ENCODE measurements at regions not wholly inside any gene's neighbourhood (a gene's known extent, or its start where the extent isn't known, plus 50 kb on each side); places are given as distances from the start of the nearest gene placed in this dataset.
"Not testable (repeated sequence)": the region's sequence is repeated elsewhere in the genome, so short reads cannot be mapped to it uniquely, and the experiment has no call there.

DNA sequence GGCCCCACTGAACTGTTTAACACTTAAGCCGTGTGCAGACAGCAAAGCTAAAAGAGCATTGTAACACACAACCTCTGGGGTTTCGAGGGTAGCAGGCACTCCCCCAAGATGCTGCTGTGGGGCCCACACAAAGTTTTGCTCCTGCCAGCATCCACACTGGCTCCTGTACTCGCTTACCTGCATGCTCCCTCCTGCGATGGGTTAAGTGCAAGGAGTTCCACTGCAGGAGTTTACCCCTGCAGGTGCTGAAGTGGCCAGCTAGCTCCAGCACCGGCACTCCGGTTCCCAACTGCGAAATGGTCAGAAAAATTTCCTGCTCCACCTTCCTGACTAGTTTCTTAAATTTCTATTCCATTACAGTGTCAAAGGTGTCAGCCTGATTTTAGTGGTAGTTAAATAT lies 443.5 kb downstream of the PCDH10 start:
- DNase-seq (ENCODE audit: low read depth) = no peak

DNA sequence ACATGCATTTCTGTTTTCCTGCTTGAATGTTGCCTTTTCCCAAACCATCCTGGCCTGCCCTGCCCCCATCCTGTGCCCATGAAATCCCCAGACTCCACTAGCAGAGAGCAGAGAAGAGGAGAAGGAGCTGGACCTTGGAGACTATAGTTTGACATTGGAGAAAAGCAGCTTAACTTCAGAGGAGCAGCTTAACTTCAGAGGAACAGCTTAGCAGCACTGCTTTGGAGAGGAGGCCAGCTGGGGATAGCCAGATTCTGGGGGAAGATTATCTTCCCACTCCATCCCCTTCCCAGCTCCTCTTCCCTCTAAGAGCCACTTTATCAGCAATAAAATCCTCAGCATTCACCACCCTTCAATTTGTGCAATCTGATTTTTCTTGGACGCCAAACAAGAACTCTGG lies 443.0 kb downstream of the PCDH10 start:
- DNase-seq (ENCODE audit: low read depth) = no peak

DNA sequence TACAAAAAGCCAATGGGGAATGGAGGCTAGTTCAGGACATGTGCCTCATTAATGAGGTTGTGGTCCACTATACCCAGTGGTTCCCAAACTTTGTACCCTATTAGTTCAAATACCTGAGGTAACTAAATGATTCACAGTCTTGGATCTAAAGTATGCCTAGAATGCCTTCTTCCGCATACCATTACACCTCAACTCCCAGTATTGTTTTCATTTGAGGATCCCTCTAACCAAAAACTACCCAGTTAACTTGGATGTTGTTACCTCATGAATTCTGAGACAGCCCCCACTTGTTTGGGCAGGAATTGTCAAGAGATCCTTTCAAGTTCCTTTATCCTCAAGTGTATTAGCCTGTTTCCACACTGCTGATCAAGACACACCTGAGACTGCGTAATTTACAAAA lies 439.2 kb downstream of the PCDH10 start:
- DNase-seq (ENCODE audit: low read depth) = no peak

DNA sequence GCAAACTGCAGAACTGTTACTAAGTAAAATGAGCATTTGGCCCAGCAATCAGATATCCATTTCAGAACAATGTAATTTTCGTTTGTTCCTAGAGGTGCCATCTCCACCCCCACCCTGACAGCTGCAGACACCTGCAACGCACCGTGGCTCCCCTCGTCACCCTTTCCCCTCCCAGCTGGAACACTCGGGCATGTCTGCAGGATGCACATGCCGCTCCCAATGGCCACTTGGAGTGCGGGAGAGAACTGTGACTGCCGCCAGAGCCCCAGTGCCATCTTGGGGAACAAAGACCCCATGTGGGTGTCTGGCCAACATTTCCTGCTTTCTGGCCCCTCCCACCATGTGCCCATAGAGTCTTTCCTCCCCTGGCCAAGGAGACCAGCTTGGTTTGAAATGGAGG lies 436.2 kb downstream of the PCDH10 start:
- no peak for DNase-seq (ENCODE audit: low read depth)

DNA sequence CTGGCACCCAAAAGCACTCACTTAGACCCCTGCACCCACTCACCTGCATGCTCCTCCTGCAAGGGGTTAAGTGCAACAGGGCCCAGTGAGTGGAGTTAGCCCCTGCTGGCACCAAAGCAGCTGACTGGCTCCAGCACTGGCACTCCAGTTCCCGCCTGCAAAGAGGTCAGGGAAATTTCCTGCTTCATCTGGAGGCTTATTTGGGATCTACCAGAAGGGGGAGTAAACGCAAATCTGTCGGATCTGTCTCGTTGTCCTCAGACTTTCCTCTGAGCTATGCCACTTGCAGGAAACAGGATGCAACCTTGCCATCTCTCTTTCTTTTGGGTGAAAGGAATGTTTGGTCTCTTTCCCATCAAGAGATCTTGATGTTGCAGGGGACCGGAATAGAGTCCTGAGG lies 435.6 kb downstream of the PCDH10 start:
- no peak for DNase-seq (ENCODE audit: low read depth)

DNA sequence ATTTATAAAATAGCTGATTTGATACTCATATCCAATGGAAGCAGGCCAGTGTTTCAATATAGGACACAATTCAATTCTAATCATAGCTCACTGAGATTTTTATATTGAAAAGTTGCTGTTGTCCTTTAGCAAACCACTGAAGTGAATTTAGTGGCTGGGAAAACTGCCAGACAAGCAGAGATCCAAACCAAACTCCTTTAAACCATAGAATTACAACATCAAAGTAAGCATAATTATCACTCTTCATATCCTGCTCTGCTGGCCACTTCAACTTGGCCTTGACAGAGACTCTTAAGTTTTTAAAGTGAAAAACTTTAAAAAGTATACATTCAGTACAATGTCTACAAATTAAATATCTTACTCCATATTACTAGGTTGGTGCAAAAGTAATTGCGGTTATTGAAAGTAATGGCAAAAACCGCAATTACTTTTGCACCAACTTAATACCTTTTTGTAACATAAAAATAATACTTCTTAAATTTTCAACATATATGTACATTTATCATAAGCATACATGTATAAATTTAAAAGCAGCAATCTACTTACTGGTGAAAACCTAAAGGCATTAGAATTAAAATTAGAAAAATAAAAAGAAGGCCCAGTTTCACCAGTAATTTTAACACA lies 433.0 kb downstream of the PCDH10 start:
- no peak for DNase-seq (ENCODE audit: low read depth)

DNA sequence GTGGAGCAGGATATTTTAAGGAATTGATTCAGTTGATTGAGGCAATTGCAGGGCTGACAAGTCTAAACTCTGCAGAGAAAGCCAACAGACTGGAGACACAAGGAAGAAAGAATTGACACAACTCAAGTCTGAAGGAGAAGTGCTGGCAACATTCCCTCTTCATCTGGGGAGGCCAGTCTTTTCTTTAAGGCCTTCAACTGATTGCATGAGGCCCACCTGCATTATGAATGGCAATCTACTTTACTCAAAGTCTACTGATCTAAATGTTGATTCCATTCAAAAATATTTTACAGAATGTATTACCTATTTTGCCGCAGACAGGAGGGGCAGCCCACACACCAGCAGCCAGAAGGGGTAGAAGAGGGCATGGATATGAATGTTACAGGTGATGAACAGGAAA lies 425.2 kb downstream of the PCDH10 start:
- DNase-seq (ENCODE audit: low read depth) = no peak

DNA sequence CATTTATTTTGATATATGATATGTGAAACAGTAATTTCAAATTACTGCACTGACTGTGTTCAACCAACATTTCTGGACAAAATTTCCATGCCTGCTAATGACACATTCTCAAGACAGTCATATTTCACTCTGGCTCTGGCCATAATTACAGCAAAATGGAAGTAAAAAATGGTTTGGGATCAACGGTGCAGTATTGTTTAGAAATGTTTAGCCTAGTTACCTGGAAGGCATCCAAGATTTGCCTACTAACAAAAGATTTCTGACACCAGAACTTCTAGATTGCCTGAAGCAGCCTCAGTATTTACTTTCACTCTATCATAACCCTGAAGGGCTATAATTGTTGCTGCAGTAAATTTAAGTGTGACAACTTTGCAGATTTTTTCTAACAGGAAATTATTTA lies 416.3 kb downstream of the PCDH10 start:
- no peak for DNase-seq (ENCODE audit: low read depth)

DNA sequence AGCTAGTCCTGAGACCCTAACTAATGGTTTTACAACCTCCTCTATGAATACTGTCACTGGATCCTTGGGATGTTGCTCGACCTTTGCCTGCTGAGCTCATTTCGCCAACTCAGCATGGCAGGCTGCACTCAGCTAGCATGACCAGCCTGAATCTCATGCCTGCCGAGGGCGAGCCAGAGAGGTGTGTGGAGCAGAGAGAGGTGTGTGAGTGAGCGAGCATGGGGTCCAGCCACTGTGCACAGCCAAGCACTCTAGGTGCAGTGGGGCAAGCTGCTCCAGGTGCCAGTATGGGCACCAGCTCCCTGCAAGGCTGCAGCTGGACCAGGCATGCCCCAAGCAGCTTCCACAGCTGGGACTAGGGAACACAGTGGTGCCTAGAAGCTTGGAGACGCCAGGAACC lies 410.9 kb downstream of the PCDH10 start:
- DNase-seq (ENCODE audit: low read depth) = no peak

DNA sequence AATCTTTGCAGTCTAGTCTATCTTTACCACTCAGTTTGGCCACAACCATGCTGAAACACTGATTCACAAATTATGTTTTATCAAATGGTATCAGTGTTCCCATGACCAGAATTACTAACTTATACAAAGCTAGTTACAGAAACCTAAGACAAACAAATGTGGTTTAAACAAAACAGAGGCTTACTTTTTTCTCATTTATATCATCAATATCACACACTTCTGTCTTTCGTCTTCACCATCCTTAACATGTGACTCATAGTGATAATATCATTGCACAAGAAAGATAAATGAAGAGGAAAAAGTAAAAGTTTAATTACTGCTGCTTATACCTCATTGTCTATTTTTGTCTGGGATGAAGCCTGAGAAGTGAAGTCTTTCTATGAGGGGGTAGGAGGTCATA lies 406.6 kb downstream of the PCDH10 start:
- no peak for DNase-seq (ENCODE audit: low read depth)

DNA sequence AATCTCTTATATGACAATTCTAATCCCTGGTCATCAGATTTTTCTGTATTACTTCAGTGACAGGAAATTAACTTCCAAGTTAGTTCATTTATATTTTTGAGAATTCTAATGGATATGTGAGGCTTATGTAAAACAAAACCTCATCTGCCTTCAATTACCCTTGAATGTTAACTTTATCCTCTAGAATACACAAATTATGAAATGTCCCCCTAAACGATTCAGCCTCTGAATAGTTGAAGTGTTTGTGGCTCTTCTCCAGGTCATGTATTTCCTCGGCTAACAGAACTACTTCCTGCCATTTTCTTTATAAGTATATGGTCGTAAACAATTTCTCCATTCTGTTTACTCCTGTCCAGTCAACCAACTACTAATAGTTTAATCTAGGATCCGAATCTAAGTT lies 401.3 kb downstream of the PCDH10 start:
- no peak for DNase-seq (ENCODE audit: low read depth)

DNA sequence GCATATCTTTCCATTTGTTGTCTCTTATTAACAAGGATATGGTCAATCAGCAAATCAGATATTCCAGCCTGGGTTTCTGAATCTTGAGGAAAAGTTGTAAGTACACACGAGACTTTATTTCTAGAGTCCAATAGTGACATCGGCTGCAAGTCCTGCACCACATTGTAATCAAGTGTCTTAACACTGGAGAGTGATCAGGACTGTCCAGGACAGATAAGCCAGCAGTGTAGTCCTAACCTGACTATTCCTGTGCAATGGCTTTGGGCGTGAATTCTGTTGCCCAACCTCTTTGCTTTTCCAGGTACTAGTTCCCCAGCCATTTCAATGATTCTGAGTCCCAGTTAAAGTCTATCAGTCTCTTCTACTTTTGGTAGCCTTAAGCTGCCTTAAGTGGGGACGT lies 395.0 kb downstream of the PCDH10 start:
- DNase-seq (ENCODE audit: low read depth) = no peak

DNA sequence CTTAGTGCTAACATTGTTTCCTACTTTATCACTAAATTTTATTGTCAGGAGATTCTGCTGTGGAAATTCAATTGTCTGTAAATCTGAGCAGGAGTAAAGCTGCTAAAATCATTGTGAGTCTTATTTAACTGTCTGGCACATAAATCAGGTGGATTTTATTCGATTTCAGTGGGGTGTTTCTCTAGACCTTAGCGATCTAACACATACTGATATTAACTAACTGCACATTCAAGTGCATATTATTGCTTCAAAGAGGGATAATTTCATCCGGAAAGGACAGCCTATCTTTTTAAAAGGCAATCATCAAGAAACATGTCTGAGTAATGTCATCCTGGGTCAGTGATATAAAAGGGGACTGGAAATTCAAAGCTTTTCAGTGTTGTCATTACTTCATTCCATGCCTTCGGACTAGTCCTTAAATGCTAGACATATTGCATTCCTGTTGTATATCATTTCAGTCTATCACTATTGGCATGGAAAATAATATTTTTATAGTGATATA lies 388.7 kb downstream of the PCDH10 start:
- no peak for DNase-seq (ENCODE audit: low read depth)

DNA sequence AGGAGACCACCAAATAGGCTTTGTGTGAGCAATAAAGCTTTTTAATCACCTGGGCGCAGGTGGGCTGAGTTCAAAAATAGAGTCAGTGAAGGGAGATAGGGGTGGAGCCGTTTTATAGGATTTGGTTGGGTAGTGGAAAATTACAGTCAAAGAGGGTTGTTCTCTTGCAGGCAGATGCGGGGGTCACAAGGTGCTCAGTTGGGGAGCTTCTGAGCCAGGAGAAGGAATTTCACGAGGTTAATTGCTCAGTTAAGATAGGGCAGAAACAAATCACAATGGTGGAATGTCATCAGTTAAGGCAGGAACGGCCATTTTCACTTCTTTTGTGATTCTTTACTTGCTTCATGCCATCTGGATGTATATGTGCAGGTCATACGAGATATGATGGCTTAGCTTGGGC lies 385.1 kb downstream of the PCDH10 start:
- DNase-seq (ENCODE audit: low read depth) = not testable (repeated sequence)

DNA sequence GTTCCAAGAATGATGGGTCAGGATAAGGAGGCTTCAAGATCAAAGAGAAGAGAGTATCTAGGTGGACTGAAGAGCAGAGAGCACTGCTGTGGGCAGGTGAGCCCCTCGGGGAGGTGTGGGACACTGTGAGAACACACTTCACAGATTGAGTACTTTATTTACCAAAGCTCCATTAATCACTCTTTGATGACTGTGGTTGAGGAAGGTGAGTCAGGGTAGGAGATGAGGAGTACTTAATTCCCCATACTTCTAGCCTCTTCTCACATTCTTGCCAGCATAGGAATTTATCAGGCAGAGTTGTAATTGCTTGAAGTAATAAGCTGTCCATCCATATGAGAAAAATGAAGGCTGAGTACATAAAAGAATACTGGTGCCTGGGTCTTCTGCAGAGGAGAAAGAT lies 375.3 kb downstream of the PCDH10 start:
- no peak for DNase-seq (ENCODE audit: low read depth)

DNA sequence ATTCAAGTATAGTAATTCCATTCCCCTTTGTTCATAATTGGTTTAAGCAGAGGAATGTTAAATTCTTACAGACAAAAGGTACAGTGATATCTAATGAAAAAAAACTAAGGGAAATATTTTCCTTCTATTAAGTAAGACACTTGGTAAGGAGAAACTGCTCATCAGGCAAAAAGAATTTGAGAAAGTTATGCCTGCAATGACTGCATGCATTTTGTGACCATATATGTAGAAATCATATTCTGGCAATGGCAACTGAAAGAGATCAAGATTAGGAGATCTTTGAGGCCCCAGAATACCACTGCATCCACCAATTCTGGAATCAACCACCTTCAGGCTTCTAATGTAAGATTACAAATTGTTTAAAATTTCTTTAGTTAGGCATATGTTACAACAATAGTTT lies 364.8 kb downstream of the PCDH10 start:
- DNase-seq (ENCODE audit: low read depth) = no peak

DNA sequence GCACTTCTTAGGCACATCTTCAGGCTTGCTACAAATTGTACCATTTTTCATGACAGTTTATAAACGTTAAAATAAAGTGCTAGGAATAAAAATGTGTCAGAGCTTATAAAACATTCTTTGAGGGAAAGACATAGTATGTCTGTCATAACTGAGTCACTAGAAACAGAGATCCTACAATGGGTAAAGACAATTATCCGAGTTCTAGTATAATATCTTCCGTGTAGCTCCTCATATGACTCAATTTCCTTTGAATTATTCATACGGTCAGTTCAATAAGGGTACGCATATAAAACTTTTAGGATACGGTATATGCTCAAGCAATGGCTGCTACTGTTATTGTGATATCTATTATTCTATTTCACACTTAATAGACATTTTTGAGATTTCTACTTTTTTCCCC lies 349.1 kb downstream of the PCDH10 start:
- no peak for DNase-seq (ENCODE audit: low read depth)

DNA sequence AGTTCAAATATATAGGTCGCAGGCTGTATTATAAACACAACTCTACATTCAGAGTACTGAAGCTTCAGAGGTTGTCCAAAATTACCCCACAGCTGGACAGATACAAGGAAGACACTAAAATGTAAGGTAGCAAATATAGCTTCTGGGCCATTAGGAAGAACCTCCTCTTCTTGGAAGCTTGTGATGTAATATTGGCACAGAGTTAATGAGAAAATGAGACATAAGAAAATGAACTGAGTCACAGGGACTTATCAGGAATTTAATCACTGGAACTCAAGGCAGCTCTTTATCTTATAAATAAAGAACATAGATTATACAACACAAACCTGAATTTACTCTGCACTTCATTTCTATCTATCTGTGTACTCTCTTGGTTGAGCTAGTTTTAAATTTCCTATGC lies 344.7 kb downstream of the PCDH10 start:
- DNase-seq (ENCODE audit: low read depth) = no peak

DNA sequence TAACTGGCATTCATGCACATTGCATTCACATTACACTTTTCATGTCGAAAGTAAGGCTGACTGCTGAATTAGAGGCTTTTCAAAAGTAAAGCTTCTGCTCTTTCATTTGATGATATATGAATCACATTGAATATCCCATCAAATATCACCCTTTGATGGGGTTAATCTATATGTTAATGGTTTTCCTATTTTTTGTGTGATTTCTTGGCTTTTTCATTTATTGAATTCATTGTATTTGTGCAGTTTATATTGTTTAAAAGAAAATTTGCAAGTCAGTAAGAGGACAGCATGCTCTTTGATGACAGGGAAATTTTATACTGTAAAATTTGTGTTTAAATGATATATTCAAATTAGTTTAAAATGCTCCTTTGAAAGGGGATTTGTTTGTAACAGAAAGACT lies 344.1 kb downstream of the PCDH10 start:
- no peak for DNase-seq (ENCODE audit: low read depth)

DNA sequence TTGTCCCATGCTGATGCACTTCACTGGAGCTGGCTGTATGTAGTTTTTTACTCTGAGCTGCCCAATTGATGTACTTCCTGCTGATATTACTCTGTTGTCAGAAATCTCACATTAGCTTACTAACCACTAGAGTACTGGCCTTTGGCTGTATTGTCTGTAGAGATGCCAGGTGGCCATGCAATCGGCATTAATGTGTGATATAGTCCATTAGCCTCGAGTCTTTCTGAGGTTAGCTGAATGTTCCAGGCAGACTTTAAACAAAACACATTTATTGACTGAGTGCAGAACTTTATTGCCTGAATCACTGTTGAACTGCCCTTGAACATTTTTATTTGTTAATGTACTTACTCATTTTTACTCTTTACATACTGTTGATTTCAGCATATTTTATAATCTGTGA lies 335.2 kb downstream of the PCDH10 start:
- no peak for DNase-seq (ENCODE audit: low read depth)

DNA sequence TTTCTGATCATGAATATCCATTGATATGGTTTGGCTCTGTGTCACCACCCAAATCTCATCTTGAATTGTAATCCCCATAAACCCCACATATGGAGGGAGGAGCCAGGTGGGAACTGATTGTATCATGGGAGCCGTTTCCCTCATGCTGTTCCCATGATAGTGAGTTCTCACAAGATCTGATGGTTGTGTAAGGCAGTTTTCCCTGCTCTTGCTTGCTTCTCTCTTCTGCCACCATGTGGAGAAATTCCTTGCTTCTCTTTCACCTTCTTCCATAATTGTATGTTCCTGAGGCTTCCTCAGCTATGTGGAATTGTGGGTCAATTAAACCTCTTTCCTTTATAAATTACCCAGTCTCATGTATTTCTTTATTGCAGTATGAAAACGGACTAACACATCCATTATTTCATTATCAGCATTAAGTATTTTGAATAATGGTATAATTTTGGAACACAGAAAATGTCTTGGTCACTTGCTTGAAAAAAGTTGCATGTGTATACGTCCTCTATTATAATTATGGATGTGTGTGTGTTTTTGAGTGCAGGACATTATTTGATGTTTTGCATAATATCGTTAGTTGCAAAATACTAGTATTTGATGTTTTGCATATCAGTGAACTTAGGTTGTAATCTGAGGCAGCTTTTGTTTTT lies 334.6 kb downstream of the PCDH10 start:
- peak; percentile 14 for DNase-seq (ENCODE audit: low read depth)

DNA sequence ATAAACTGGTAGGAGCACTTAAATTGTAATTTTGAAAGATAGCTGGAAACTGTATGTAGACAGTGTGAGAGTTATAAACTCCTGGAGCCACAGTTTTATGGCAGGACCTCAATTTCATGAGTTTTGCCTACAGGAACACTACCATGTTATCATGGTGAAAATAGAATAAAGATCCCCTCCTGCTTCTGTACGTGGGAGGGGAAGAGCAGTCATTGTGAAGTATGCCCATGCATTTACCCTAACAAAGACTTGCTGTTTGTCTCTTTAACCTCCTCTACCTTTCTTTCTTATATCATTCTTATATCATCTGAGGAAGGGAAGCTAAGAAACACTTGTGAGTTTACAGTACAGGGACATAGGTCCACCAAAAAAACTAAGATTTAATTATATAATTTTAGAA lies 327.0 kb downstream of the PCDH10 start:
- no peak for DNase-seq (ENCODE audit: low read depth)

DNA sequence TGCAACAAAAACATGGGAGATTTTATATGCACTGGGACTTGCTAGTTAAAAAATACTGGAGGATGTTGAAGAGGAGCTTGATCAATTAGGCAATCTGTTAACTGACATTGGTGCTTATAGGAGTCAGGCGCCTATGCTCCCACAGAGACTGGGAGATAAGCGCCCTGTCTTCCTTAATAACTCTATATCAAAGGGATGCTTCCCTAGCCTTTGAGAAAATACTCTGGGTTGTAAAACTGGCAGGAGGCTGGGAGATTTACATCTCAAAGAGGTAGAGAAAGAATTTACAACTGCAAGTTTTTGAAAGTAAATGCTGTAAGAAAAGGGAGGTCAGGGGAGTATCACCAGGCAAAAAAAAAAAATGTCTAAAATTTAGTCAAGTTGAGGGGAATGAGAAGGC lies 325.4 kb downstream of the PCDH10 start:
- DNase-seq (ENCODE audit: low read depth) = no peak

DNA sequence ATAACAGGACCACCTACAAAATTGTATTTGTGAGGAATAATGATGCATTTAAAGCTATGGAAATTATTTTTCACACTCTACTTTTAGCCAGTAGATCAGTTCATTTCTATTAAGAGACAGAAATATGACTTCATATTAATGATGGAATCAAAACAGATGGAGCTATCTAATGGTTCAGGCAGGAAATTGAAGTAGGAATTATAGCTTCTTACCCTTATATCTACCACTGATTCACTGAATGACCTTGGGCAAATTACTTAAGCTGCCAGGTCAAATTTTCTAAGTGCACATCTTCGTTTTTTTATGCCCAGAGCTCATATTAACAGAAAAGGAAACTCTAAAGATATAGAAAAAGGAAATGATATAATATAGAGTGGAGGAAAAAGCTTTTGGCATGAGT lies 323.1 kb downstream of the PCDH10 start:
- DNase-seq (ENCODE audit: low read depth) = no peak
